Activated CD4-positive, alpha-beta T cell treated with anti-CD3 and anti-CD28 coated beads, Interleukin-10, Interleukin-2, amounts not matched to agents 100 ng/mL and 50 ng/mL, durations not matched to agents 16 hours and 8 hours (primary cell): ENCODE measurements at regions not wholly inside any gene's neighbourhood (a gene's known extent, or its start where the extent isn't known, plus 50 kb on each side); places are given as distances from the start of the nearest gene placed in this dataset.
"Not testable (repeated sequence)": the region's sequence is repeated elsewhere in the genome, so short reads cannot be mapped to it uniquely, and the experiment has no call there.

Experiments
- DNase-seq: peaks from one replicate; pipeline ENCODE4 v3.0.0-alpha.2; 2020

DNA sequence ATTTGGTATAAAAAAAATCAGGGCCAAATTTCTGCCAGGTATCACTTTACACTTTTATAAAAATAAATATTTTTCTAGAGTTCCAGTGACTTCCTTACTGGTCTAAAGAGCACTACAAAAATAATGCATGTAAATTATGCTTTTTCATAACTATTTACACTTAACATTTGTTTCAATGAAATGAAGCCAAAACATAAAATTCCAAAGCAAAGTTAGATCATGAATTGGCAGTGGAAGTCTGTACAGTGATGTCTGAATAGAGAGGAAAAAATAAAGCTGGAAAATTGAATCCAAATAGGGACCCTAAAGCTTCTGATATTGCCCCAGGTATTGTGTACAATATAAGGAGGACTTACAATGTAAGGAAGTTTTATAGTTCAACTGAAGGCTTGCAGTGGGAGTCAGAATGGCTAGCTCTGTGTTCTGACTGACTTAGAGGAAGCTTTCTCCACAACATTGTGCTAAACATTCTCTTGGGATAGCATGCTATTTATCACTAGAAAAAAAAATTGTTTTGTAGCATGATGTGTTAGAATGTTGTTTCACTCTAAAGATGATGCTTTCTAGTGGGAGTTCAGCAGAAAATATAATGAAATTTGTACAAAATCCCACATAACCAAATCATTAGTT lies 288.2 kb upstream of the UGT8 start:
- DNase-seq, result no peak

DNA sequence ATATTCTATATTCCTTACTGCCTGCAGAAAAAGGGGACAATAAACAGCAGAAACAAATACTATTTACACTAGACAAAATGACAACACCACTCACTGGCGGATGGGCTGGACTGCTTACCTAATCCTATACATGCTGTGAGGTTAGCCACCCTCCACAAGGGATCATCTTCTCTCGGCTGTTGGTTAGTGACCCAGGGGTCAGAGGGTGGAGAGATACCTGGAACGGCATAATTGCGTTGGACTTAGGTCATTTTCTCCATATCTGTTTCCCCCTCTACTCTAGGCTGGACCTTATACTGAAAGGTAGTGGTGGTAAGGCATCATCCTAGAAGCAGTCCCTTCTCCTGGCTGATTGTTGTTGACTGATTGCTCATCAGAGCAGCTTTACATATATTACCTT lies 286.8 kb upstream of the UGT8 start:
- DNase-seq, result no peak

GRCh38 chr4:114312338-114312737 lies 286.3 kb upstream of the UGT8 start:
- DNase-seq, result no peak

DNA sequence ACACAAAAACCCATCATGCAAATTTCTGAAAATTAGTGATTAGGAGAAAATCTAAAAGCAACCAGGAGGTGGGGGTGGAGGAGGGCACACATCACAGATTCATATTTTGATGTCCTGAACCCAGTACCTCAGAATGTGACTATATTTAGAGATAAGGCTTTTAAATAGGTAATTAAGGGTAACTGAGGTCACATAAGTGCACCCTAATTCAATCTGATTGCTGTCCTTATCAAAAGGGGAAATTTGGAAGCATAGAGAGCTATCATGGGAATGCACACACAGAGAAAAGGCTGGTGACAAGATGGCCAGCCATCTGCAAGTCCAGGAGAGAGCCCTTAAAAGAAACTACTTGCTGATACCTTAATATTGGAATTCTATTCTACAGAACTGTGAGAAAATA lies 281.8 kb upstream of the UGT8 start:
- no peak for DNase-seq

DNA sequence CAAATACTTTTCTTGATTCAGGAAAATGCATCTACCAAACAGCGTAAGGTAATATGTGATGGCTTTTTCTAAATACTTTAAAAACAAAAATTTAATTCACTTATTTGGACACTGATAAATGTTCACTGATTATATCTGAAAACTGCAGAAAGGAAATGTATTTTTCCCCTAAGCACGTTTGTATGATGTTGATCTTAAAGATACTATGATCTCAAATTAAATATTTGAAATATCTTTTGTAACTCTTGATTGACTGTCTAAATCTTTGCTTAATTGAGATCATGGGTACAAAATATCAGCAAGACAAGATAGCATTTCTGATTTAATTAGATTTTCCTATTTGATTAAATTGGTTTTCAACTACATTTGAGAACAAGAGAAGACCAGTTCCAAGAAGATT lies 281.0 kb upstream of the UGT8 start:
- no peak for DNase-seq

- no peak for DNase-seq
These were observed 280.3 kb upstream of the UGT8 start for GRCh38 chr4:114318309-114318708.

DNA sequence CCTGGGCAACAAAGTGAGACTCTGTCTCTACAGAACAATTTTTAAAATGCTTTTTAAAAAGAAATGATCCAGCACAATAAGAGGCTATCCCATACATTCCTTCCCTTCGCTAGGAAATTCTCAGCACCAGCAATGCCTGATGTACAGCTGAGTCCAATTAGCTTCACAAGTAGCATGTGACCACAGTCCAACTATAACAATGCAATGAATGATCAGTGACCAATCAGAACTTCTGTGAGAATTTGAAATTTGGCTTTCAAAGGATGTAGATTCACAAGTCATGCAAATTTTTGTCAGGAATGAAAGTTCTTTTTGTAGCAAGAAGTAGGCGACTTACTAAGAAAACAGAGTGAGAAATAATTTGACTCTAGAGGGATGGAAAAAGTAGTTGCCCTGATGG lies 278.5 kb upstream of the UGT8 start:
- no peak for DNase-seq

DNA sequence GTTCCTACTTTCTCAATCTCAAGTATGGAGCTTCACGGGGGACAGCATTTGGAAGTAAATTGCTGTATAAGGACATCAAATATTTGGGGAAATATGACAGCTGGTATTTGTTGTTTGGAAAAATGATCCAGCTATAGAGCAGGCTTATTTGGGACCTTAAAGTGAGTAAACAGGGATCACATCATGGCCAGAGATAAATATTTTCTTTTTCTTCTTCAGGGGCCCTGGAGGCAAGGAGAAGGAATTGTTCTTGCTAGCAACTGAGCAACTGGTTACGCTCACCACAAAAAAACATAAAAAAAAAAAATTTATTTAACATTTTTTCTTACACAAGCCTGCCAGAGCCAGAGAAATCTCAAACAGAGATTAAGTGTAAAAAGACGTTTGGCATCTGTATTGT lies 277.2 kb upstream of the UGT8 start:
- DNase-seq, result no peak

DNA sequence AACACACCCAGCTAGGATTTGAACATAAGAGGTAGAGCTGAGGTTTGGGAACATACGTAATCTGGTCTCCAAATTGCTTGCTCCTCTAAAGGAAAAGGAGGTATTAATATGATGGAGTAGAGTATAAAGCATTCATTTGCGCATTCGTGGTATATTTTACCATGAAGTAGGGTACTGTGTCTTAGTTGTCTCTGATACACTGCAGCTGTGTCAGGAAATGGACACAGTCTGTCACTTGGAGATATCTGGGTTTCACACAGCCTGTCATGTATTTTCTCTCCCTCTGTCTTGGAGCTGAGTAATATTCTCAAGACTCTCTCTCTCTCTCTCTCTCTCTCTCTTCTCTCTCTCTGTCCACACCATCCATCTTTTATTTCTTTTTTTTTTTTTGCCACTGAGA lies 274.8 kb upstream of the UGT8 start:
- no peak for DNase-seq

DNA sequence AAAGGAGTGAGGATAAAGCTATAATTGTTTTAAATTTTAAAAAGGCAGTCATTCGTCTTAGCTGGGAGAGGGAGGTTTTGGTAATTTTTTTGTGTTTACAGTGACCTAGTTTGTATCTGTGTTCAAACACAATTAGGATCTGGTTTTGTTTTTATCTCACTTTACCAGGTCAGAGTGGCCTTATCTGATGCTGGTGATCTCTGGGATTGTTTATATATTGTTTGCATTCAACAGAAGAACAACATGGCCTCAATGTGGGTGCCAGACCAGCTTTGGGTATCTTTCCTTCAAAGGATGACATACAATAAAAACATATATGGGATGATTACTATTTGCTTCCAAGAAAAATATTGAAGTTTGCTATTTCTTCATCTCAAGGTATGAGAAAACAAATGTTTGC lies 272.2 kb upstream of the UGT8 start:
- no peak for DNase-seq

DNA sequence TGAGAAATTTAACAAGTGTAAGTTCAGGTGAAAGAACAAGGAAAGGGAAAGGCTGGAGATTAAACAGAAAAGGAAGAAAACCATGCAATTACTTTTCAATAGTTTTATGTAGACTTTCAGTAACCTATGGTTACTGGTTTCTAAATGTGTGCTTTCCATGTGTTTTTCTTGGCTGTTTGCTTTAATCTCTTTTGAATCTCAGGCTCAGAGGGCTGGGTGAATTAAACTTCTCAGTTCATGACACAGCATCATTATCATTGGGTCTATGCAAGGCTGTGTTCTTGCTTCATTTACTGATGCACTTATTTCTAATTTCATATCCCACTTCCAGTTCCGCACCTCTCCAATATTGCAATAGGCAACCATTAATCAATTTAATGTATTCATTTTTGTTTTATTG lies 266.5 kb upstream of the UGT8 start:
- no peak for DNase-seq

- DNase-seq, result not testable (repeated sequence)
These were observed 264.2 kb upstream of the UGT8 start for GRCh38 chr4:114334363-114334762.

DNA sequence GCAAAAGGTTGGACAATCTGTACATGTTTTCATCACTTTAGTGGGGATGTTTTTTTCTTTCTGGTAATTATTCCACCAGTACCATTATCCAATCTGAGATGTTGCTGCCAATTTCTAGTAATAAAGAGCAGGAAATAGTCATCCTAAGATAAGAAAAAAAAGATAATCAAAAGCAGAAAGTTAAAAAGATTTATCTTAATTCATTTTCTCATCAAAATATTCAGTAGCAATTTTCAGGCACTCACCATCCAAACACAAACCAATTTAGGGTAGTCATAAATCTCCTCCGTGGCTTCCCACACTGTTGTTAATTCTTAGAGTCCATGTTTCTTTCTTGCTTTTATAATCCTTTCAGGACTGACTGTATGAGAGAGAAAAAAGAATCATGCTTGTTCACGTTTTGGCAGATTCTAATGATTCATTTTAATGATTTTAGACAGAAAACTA lies 263.7 kb upstream of the UGT8 start:
- DNase-seq, result no peak

- no peak for DNase-seq
These were observed 263.3 kb upstream of the UGT8 start for GRCh38 chr4:114335339-114335738.

DNA sequence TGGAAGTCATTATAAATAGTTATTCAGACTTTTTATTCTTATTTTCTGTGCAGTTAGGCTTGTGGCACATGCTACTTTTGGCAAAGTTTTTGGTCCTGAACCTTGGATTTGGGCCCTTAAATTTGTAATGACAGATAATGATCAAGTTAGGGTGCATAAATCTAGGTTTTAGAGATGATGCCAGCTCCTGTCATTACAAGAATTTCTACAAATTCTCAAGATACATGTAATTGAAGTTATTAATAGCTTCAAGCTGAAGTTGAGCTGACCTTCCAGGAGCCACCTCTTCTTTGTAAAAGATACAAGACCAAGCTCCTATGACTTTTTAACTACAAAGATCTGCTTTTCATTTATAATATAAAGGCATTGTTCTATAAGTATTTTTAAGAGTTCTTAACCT lies 255.6 kb upstream of the UGT8 start:
- no peak for DNase-seq

- DNase-seq, result no peak
These were observed 248.9 kb upstream of the UGT8 start for GRCh38 chr4:114349543-114350175.

DNA sequence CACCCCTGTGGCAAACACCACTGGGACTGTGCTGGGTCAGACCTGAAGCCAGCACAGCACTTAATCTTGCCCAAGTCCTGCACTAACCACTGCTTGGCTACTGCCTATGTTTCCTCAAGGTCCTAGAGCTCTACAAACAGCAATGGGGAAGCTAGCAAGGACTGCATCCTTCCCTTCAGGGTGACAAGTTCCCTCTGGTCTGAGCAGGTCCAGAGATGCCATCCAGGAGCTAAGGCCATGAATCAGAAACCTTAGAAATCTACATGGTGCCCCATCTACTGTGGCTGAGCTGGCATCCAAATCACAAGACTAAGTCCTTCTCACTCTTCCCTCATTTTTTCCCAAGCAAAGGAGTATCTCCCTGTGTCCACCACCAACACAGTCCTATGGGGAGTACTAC lies 239.7 kb upstream of the UGT8 start:
- no peak for DNase-seq

DNA sequence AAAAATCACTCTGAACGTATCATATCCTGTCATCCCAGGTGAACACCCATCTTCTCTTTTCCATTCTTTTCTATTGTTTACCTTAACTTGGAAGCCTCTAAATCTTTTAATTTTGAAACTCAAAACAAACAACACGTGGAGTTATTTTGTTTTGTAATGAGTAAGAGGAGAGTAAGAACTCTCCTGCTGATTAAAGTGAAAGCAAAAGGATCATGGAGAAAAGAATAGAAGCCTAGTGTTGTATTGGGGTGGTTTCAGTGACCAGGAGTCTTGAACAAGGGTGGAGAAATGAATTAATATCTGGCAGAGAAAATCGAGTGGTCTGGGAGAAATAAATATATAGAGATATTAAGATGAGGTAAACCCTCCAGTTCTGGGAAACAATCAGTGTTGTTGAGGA lies 237.4 kb upstream of the UGT8 start:
- DNase-seq, result no peak

DNA sequence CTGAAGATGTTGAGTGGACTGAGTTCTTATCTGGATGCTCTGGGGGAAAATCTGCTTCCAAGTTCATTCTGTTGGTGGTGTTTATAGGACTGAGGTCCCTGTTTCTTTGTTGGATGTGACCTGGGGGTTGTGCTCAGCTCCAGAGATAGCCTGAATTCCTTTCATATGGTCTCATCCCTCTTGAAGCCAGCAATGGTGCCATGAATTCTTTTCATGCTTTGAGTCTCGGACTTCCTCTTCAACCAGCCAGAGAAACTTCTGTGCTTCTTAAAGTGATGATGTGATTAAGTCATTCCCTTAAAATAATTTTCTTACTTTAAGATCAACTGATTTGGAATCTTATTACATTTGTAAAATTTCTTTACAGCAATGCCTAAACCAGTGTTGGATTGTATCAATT lies 233.8 kb upstream of the UGT8 start:
- DNase-seq, result no peak

DNA sequence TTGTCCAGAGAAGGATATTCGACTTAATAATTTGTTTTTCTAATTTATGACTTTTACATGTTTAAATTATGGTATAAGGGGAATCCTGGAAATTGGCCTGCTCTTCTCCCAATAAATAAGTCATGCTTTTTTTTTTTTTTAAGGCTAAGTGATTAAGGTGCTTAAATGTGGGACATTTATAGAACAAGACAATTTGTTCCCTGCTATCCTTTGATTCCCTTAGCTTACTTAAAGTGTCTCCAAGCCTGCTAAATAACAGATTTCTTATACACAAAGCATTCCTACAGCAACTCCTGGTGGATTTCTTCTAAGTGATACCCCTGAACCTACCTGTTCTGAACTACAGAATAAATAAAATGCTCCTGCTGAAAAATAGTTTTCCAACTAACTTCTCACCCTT lies 233.0 kb upstream of the UGT8 start:
- no peak for DNase-seq

DNA sequence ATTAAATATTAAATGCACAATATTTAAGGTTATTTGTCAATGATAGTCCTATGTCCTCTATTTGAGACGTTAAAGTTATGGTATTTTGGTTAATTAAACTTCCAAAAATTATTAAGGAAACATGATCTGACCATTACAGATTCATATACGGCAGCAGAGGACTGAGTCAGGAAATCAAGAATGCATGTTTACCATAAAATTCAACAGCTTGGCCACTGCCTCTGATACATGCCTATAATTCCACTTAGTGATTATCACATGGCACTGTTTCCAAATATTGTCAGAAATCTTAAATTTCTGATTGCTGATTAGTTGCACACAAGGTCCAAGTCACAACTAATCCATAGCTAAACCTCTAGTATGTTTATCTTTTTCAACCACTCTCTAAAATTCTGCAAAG lies 232.2 kb upstream of the UGT8 start:
- no peak for DNase-seq

- no peak for DNase-seq
These were observed 229.9 kb upstream of the UGT8 start for GRCh38 chr4:114368751-114369150.

DNA sequence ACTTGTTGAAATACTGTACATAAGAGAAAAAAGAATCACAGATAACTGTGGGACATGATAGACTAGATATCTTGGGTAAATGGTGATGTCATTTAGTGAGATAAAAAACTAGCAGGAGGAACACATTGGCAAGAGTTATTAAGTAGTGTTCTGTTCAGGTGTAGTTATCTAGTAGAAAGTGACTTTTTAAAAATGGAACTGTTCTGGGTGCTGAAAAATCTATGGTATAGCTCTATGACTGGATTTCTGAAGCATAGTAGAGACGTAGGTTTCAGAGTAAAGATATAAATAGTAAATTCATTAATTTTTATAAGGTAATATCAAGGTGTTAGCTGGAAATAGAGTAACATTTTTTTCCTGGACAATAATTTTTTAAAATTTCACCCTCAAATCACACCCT lies 225.1 kb upstream of the UGT8 start:
- DNase-seq, result no peak

DNA sequence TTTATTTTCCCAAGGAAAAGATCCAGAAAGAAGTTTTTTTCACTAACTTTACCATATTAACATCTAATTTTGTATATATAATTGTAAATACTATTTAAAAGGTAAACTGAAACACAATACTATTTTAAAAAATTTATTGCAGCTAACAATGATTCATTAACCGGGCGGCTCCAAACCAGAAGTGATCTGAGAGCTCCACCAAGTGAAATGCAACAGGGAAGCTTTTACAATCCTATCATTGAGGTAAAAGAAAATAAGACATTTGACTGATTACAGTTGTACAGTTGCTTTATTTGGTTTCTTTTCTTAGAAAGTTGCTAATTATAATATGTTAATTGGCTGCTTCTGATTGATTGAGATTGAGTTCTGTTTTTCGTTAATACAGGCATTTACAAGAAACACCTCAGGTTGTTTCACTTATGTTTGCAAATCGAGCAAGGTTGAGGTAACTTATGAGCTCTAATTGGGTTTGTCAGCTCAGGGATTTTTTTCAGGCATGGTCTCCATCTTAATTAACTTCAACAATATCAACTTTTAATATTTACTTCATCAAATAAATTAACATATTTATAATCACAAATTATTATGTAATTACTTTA lies 220.2 kb upstream of the UGT8 start:
- DNase-seq, result no peak

DNA sequence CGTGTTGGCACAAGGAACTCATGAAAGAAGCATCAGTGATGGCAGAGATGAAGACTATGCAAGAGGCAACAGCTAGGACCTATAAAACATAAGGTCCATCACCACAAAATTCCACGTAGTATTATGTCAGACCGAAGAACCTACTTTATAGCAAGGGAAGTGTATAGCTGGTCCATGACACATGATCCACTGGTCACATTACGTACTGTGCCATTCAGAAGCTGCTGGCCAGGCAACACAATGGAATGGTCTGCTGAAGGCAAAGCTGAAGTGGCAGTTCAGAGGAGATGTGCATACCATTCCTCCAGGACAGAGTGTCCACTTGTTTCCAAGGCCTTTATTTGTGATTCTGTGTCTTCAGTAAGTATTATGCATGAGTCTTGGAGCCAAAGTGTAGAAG lies 215.5 kb upstream of the UGT8 start:
- no peak for DNase-seq
